ENCODE measurements at regions not wholly inside any gene's neighbourhood (a gene's known extent, or its start where the extent isn't known, plus 50 kb on each side); places are given as distances from the start of the nearest gene placed in this dataset.
"Not testable (repeated sequence)": the region's sequence is repeated elsewhere in the genome, so short reads cannot be mapped to it uniquely, and the experiment has no call there.

- peak; percentile 57 for DNase-seq
Observed at GRCh38 chr6:18595774-18596530, 208.8 kb downstream of the RNF144B start.

GRCh38 chr6:18596531-18596835 lies 209.3 kb downstream of the RNF144B start:
- DNase-seq = no peak

GRCh38 chr6:18598551-18599264 lies 211.6 kb downstream of the RNF144B start:
- DNase-seq = no peak

DNA sequence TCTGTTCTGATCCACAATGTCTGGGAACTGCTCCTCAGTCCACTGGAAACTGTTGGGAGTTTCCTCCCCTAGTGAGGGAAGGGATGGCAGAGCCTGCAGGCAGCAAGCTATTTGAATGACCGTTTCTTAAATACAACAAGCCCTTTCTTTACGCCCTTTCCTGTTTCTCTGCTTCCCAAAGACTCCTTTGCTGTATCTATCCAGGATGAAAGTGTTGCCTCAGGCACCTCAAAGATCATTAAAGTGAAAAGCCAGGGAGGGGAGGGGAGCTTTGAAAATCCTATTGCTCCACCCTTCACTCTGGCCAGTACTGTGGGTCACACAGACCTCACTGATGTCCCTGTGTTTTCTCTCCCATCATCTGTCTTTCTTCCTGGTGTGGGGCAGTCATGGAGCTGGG lies 213.1 kb downstream of the RNF144B start:
- no peak for DNase-seq

DNA sequence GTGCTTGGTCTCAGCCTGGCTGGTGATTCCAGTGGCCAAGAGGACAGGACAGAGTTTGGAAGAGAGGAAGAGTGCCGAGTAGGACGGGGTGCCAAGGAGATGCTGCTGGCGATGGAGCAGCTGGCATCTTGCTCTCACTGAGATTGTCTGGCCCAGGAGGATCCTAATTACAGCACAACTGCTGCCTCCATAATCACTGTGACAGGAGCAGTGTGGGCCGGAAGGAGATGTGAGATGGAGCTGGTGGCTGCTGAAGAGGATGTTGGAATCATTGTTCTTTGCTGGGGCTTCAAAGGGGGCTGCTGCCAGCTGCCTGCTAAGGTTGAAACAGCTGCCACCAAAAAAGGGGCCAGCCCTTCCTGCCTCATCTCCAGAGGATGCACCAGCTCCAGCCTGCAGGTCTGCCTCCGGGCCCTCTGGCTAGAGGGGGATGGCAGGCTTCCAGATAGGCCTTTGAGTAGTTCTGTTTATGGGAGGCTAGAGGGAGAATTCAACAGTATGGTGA lies 214.4 kb downstream of the RNF144B start:
- DNase-seq = no peak

GRCh38 chr6:18602931-18603330 lies 215.8 kb downstream of the RNF144B start:
- no peak for DNase-seq

- no peak for DNase-seq
Observed at GRCh38 chr6:18603361-18603760, 216.2 kb downstream of the RNF144B start.

DNA sequence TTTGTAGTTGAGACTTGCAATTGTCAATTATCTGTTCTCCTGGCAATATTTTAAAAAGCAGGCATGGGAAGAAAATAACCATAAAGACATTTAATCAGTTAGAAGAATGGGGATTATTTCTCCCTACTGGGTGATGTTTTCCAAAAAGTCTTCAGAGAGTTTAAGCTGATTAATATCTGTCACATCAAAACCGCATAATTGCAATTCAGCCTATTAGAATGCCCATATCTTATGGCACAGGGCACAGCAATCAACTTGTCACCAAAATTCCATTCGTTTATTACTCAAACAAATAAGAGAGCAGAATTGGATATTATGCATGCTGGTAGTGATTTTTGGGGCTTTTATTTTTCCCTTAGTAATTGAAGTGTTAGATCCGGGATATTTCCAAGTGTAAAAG lies 218.7 kb downstream of the RNF144B start:
- DNase-seq = no peak

DNA sequence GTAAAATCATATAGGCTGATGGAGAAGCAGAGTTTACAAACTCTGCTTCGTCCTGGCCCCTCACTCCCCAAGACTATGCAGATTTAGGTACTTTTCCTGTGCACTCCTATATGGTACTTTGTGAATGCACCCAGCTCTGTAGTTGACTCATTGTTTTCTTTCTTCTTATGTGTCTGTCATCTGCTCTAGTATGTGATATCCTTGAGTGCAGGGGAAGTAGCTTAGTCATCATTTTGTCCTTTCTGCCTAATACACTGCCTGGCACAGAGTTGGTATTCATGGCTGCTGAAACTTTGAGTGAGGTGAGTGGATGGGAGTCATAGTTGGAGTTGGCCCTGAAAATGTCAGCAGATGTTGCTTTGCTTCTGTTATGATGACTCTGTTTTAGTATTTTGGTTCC lies 222.6 kb downstream of the RNF144B start:
- no peak for DNase-seq

GRCh38 chr6:18613319-18613925 lies 226.3 kb downstream of the RNF144B start:
- no peak for DNase-seq

- DNase-seq = no peak
Observed at GRCh38 chr6:18629571-18629970, 242.4 kb downstream of the RNF144B start.

DNA sequence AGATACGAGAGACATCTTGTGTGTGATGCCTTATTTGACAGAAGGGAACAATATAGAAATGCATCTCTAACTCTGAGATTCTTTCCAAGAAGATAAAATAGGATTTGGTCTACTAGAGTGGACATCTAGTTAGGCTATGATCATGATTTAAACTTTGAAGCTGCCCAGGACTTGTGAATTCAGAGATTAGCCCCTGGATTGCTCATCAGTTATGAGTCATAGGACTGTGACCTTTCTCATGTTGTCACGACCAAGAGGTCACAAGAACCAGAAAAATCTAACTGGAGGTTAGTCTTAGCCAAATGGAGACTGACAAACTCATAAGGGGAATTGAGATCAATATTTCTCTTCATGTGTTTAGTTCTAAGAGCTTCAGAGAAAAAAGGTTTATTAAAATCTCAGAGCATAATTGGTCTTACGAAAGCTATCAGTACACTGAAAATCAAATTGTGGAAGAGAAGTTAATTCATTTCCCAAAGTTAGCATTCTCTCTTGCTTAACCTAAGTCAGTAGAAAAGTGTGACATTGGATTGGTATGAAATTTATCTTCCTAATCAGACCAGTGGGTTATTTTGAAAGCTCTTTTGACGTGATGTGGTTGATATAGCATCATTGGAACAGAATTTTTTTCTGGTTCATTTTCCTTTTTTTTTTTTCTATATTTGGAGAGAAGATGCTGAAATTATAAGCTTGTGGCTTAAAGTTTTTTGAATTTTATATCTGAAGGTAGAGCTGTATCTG lies 245.7 kb downstream of the RNF144B start:
- DNase-seq = no peak

- no peak for DNase-seq
Observed at GRCh38 chr6:18634912-18635311, 247.8 kb downstream of the RNF144B start.

DNA sequence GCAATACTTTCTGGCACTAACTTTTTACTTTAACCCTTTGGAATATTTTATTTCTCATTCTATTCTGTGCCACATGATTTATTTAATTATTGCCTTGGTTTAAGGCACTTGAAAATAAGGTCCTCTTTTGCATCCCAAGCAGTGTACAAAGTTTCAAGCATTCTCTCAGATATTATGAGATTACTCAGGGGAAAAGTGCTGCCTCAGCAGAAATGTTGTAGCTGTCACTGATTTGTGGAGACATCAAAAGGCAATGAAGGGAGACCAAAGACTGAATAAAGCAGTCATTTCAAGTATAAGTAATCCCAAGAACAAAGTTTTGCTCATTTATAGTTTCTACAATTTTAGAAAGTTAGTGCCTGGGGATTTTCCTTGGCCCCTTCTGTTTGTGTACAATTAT lies 253.0 kb downstream of the RNF144B start:
- DNase-seq = no peak

DNA sequence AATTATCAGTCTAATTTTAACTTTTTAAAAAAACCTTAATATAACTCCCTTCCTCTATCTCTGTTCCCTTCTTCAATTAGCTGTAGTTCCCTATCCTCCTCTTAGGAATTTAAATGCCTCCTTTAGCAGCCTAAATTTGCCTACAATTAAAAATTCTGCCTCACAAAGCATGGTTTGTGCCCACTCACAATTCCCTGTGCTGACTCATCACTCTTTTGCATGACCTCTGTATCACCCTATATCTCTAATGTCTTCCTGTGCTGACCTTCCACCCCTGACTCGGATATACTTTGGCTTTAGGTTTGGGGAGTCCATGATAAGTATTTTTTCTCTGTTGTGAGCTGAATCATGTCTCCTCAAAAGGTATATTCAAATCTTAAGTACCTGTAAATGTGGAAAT lies 253.6 kb downstream of the RNF144B start:
- DNase-seq = no peak

DNA sequence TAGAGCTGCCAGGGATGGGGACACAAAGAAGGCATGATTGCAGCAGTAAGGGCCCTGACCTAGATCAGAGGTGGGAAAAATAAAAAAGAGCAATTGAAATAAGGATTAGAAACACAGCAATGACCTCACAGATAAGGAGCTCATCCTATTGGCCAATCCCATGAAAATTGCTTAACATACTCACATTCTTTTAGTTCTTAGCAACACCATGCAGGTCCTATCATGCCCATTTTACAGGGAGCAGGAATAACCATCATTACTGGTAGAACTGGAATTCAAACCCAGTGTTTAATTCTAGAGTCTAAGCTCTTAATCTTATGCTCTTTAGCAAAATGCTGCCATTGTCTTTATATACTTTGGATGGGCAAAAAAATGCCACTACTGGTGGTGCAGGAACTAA lies 267.7 kb downstream of the RNF144B start:
- no peak for DNase-seq

DNA sequence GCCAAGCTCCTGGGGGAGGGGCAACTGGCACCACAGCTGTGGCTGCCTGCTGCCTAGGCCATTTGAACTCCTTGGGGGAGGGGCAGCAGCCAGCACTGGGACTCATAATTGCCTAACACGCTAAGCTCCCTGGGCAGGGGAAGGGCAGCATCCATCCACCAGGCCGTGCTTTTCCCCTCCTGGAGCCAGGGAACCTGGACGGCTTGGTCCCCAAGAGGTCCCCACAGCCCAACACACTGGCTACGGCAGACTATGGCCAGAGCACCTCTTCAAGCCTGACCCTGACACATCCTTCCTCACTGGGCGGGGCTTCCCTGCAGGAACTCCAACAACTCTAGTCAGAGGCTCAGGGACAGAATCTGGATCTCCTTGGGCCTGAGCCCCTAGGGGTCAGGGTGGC lies 269.4 kb downstream of the RNF144B start:
- DNase-seq = no peak

- not testable (repeated sequence) for DNase-seq
Observed at GRCh38 chr6:18659994-18660393, 272.8 kb downstream of the RNF144B start.

- no peak for DNase-seq
Observed at GRCh38 chr6:18663011-18663410, 275.9 kb downstream of the RNF144B start.

DNA sequence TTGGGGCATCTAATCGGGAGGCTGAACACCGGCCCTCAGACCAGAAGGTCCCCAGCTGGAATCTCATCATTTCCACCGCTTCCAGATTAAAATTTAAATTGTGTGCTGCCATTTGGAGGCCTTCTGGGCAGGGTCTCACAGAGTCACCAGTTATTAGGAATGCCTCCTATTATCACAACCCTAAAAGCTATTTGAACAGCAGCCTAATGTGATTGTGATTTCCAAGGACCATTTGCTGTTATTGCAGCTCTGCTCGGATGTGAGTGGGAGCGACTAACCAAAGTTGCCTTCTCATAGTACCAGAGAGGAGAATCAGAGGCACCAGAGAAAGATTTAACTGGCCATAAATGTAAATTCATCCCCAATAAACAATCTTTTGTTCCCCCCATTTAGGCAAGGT lies 277.3 kb downstream of the RNF144B start:
- no peak for DNase-seq

- DNase-seq = no peak
Observed at GRCh38 chr6:18667612-18668011, 280.5 kb downstream of the RNF144B start.

DNA sequence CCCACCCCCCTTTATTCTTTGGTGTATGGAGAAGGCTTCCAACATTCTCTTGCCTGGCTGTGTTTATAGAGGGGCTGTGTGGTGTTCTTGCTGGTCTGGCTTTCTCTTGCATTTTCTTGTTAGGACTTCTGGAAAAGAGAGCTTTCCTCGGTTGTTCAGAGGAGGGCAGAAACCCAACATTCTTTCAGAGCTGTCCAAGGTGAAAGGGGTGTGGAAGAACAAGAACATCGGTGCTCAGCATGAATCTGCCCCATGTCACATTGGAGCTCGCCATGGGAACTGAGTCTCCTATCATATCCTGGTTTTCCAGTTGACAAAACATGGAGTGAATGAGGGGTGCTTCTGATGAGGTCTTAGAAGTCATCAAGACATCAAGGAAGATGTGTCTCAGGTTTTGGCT lies 281.8 kb downstream of the RNF144B start:
- no peak for DNase-seq

- no peak for DNase-seq
Observed at GRCh38 chr6:18672852-18673251, 285.7 kb downstream of the RNF144B start.

Measured in renal pelvis (tissue), 1 donor.